Ectodermal cell (in vitro differentiated cells): ENCODE measurements at regions not wholly inside any gene's neighbourhood (a gene's known extent, or its start where the extent isn't known, plus 50 kb on each side); places are given as distances from the start of the nearest gene placed in this dataset.

Experiments used
- H3K27ac ChIP-seq: 2 replicates; pipeline ENCODE4 v1.7.0; 2013; ENCODE audit warnings: mild to moderate bottlenecking, low read depth, low read length; ENCODE audit not compliant: insufficient read depth, poor library complexity, severe bottlenecking
- H3K27me3 ChIP-seq: 2 replicates; pipeline ENCODE4 v1.7.0; 2013; ENCODE audit warnings: mild to moderate bottlenecking, low read length; ENCODE audit not compliant: insufficient read depth, control insufficient read depth, poor library complexity, severe bottlenecking
- H3K36me3 ChIP-seq: one replicate; pipeline ENCODE4 v1.7.0; 2013; ENCODE audit warnings: low read length; ENCODE audit not compliant: control insufficient read depth, insufficient read depth
- H3K4me1 ChIP-seq: one replicate; pipeline ENCODE4 v1.7.0; 2013; ENCODE audit warnings: low read length; ENCODE audit not compliant: control insufficient read depth, insufficient read depth
- H3K4me3 ChIP-seq: 2 replicates; pipeline ENCODE4 v1.7.0; 2013; ENCODE audit warnings: low read depth, low read length, control low read depth; ENCODE audit not compliant: insufficient read depth
- H3K9me3 ChIP-seq: 2 replicates; pipeline ENCODE4 v1.7.0; 2013; ENCODE audit warnings: mild to moderate bottlenecking, low read length, moderate library complexity; ENCODE audit not compliant: control insufficient read depth
- WGBS, 2 experiments: methylation state at CpG; one replicate each; pipeline ENCODE4 v1.1.7; 2013; ENCODE audit warnings: missing lambda C conversion rate in 2 of 2; 5-methylcytosine and 5-hydroxymethylcytosine counted together

DNA sequence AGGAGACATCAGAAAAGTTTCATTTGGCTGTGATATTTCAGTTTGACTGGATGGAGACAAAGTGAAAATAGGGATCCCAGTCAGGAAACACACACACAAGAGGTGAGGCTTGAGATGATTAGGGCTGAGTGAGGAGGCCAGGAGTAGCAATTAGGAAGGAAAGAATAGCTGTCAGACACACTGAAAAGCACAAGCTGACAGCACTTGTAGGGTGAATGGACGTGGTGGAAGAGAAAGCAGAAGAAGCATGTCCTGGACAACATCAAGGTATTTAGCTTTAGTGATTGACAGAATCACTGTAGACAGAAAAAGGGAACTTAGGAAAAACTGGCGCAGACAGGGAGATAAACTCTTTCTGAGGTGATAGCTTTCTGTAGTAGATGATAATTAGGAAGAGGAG lies 347.7 kb downstream of the TGFB2 start:
- no peak overlapping the region for H3K27ac ChIP-seq
- no peaks in the 10 kb centered on the region for H3K9me3 ChIP-seq
- H3K4me1 ChIP-seq: peaks cover 3% of the 10 kb centered on the region
- H3K27me3 ChIP-seq: no peaks in the 10 kb centered on the region
- WGBS, 2 experiments: 73 to 77% methylated on average over 2 of the region's 2 CpGs
- no peak overlapping the region for H3K4me3 ChIP-seq
- H3K36me3 ChIP-seq: no peaks in the 10 kb centered on the region

DNA sequence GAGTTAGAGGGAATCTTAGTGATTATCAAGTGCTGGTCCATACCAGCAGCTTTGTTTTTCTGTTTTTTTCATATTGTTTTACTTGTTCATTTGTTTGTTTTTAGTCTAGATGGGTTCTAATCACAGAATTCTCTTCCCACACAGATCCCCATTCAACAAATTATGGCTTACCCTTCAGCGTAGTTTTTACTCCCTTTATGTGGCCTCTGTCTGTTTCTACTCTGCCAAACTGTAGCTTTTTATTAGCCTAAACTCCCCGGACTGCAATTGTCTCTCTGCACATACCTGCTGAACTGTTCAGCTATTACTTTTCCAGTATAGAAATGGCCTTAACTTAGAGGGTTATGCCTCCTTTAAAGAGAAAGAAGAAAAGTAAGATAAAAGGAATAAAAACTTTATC lies 348.5 kb downstream of the TGFB2 start:
- WGBS, 2 experiments: 87 to 90% methylated on average over 2 of the region's 2 CpGs
- no peak overlapping the region for H3K27ac ChIP-seq
- peaks cover 3% of the 10 kb centered on the region for H3K4me1 ChIP-seq

DNA sequence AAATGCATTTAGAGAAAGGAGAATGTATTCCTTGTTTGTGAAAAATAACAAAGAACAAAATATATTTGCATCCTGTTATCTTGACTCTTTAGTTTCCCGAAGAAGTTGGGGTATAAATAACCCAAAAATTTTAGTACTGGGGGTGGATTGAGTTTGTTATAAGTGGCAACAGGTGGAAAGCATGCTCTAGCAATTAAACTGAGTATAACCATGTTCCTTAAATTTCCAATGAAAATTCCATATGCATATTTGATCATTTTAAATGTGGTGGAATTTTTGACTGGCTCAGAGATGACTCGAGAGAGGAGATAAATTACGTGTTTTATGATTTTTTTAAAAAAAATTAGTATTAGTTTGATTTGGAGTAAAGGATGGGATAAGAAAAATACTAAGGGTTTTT lies 348.9 kb downstream of the TGFB2 start:
- peaks cover 3% of the 10 kb centered on the region for H3K4me1 ChIP-seq
- H3K27ac ChIP-seq: no peak overlapping the region
- no peaks in the 10 kb centered on the region for H3K36me3 ChIP-seq
- H3K27me3 ChIP-seq: no peaks in the 10 kb centered on the region
- H3K4me3 ChIP-seq: no peak overlapping the region
- H3K9me3 ChIP-seq: no peaks in the 10 kb centered on the region
- 97 to 100% methylated on average over 3 of the region's 3 CpGs for WGBS, 2 experiments

More for the DNA sequence above, 348.5 kb downstream of the TGFB2 start:
- Histone ChIP-seq H3K4me3 (no peak overlapping the region), H3K9me3 (no peaks in the 10 kb centered on the region), H3K36me3 (no peaks in the 10 kb centered on the region), H3K27me3 (no peaks in the 10 kb centered on the region)

DNA sequence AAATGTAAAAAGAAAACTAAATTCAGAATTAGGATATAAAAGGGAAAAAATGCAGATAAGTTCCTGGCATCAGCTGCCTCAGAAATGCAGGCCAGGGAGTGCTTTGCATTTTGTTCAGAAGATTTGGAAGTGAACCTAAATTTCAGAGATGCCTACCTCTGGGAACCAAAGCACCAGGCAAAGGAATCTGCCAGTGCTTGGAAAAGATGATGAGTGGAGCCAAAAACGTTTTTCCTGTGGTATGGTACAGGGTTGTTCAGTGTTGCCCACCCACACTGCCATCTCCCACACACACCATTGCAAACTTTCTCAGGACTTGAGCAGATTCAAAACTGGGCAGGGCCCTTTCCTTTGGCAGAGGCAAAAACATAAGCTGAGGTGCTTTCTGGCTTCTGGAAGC lies 349.5 kb downstream of the TGFB2 start:
- no peak overlapping the region for H3K27ac ChIP-seq
- peaks cover 3% of the 10 kb centered on the region for H3K4me1 ChIP-seq
- no peaks in the 10 kb centered on the region for H3K27me3 ChIP-seq
- H3K36me3 ChIP-seq: no peaks in the 10 kb centered on the region
- H3K9me3 ChIP-seq: no peaks in the 10 kb centered on the region
- WGBS, 2 experiments: 33% methylated on average over 1 of the region's 1 CpG; no CpG with 5 or more reads in 1 of the 2 experiments
- H3K4me3 ChIP-seq: no peak overlapping the region

DNA sequence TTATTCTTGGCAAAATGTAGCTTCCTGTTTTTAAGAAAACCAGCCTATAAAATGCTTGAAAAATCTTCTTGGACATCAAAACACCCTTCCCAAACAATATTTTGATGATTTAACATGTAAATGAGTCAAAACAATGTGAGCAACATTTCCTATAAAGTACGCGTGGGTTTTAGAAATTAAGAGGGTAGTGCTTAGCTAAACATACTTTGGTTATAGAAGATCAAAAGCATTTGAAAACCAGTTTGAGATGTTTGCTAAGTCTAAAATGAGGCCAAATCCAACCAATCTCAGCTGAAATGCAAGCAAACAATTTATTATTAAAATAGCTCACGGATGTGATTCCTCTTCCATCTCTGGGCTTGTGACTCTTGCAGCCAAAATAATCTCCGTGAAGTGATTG lies 350.4 kb downstream of the TGFB2 start:
- H3K27me3 ChIP-seq: no peaks in the 10 kb centered on the region
- H3K27ac ChIP-seq: no peak overlapping the region
- 94 to 97% methylated on average over 4 of the region's 4 CpGs for WGBS, 2 experiments
- H3K4me3 ChIP-seq: no peak overlapping the region
- no peaks in the 10 kb centered on the region for H3K9me3 ChIP-seq
- peaks cover 3% of the 10 kb centered on the region for H3K4me1 ChIP-seq
- H3K36me3 ChIP-seq: no peaks in the 10 kb centered on the region

DNA sequence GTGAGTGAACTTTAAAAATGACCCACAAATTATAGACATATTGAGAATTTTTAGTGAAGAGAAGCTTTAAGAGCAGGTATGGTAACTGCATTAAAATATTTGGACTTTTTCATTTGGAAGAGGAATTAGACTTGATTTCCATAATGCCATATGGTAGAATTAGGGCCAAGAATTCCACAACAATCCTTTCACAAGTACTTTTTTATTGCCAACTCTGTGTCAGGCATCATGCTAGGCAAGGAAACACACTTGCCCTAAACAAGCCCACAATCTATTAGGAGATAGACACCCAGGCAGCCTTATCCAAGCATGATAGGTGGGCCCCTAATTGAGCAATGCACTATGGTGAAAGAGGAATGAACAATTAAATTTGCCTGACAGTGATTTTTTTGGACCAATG lies 353.0 kb downstream of the TGFB2 start:
- no peaks in the 10 kb centered on the region for H3K4me1 ChIP-seq
- H3K4me3 ChIP-seq: no peak overlapping the region

DNA sequence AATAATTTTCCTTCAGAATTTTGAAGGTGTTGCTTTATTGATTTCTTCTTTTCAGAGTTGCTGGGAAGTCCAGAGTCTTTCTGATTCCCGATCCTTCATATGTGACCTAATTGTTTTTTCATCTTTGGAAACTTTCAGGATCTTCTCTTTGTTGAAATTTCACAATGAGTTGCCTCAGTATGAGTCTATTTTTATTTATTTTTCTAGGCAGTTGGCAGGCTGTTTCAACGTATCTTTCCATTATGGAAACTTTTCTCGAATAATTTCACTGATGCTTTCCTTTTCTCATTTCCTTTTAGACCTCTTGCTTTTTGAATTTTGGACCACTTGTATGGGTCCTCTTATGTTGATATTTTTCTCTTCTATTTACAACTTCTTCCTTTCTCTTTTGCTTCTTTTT lies 354.3 kb downstream of the TGFB2 start:
- Histone ChIP-seq H3K4me1 (no peaks in the 10 kb centered on the region), H3K9me3 (no peaks in the 10 kb centered on the region), H3K4me3 (no peak overlapping the region), H3K27ac (no peak overlapping the region), H3K27me3 (no peaks in the 10 kb centered on the region), H3K36me3 (no peaks in the 10 kb centered on the region)
- 95 to 97% methylated on average over 3 of the region's 3 CpGs for WGBS, 2 experiments

More for the DNA sequence above, 353.0 kb downstream of the TGFB2 start:
- no peak overlapping the region for H3K27ac ChIP-seq
- no peaks in the 10 kb centered on the region for H3K9me3 ChIP-seq
- no peaks in the 10 kb centered on the region for H3K27me3 ChIP-seq
- H3K36me3 ChIP-seq: no peaks in the 10 kb centered on the region

DNA sequence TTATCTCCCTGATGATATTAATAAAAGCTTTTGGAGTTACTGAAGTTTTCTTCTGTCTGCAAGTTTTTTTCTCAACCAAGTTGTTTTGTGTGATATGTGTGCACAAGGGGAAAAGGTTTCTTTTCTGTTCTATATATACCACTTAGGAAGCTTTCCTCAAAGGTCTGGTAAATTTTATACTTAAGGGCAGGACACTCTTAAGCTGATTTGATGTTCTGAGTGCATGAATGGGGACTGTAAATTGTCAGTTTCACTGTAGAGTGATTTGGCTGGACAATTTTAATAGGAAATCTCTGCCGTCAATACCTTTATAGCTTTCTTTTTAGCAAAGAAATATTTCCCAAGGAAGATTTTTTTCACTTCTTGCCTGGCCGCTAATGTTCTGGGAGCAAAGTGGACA lies 354.7 kb downstream of the TGFB2 start:
- no peaks in the 10 kb centered on the region for H3K27me3 ChIP-seq
- no peak overlapping the region for H3K4me3 ChIP-seq
- H3K27ac ChIP-seq: no peak overlapping the region
- WGBS, 2 experiments: 97% methylated on average over 2 of the region's 2 CpGs; no CpG with 5 or more reads in 1 of the 2 experiments
- H3K36me3 ChIP-seq: no peaks in the 10 kb centered on the region
- H3K4me1 ChIP-seq: no peaks in the 10 kb centered on the region
- no peaks in the 10 kb centered on the region for H3K9me3 ChIP-seq

DNA sequence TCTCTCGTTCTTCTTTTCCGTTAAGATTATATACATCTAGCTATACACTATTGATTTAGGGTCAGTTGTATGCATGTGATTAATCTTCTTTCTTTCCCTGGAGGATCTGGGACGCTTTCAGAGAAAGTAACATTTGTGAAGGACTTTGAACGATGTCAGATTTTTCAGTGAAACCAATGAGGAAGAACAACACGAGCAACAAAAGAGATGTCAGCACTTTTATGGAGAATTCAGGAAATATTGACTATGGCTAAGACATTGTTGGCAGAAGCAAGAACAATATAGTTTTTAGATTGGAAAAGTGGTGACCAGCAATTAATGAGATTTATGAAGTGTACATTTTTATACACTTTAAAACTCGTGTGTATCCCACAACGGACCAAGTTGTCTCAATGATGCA lies 355.5 kb downstream of the TGFB2 start:
- Histone ChIP-seq H3K27ac (no peak overlapping the region), H3K27me3 (no peaks in the 10 kb centered on the region), H3K36me3 (no peaks in the 10 kb centered on the region), H3K4me3 (no peak overlapping the region), H3K4me1 (no peaks in the 10 kb centered on the region), H3K9me3 (no peaks in the 10 kb centered on the region)
- 93 to 94% methylated on average over 5 to 6 of the region's 7 CpGs for WGBS, 2 experiments

DNA sequence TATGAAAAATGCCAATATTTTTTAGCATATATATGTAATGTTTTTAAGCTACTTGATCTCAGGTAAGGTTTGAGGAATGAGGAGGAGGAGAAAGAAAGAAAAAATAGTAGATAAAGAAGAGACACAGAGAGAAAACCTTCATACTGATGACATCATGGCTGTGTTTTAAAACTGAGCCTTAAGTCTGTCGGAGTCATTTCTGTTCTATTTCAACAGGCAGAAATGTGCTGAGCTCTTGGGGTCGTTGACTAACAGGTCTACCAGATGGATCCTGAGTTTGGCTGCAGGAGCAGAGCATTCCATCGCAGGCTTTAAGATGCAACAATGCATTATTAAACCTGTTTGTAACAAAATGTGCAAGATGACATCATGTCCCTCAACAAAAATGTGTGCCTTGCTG lies 356.0 kb downstream of the TGFB2 start:
- H3K27ac ChIP-seq: no peak overlapping the region
- no peaks in the 10 kb centered on the region for H3K9me3 ChIP-seq
- no peaks in the 10 kb centered on the region for H3K27me3 ChIP-seq
- no peak overlapping the region for H3K4me3 ChIP-seq
- WGBS, 2 experiments: 90 to 92% methylated on average over 3 of the region's 3 CpGs
- no peaks in the 10 kb centered on the region for H3K36me3 ChIP-seq
- H3K4me1 ChIP-seq: no peaks in the 10 kb centered on the region

DNA sequence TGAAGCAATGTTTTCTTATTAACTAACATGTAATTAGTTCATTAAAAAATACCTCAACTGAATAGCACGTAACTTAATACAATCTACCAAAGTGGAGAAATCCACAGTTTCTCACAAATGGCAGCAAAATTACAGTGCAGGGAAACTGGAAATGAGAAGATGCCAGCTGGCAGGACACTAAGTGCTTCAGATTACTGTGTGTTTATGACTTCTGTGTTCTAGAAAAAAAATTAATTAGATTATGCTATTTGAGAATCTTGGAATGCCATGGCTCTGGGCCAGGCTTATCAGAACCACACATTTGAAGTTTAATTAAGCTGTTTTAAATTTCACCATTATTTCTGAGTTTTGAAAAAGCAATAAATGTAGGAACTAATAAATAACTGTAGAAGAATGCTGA lies 357.6 kb downstream of the TGFB2 start:
- H3K27ac ChIP-seq: no peak overlapping the region

More for the DNA sequence above, 357.6 kb downstream of the TGFB2 start:
- Histone ChIP-seq H3K36me3 (no peaks in the 10 kb centered on the region), H3K4me3 (no peak overlapping the region), H3K27me3 (no peaks in the 10 kb centered on the region), H3K9me3 (no peaks in the 10 kb centered on the region), H3K4me1 (no peaks in the 10 kb centered on the region)
- WGBS, 2 experiments: 91% methylated on average over 1 of the region's 1 CpG; no CpG with 5 or more reads in 1 of the 2 experiments
